ENCODE measurements at regions not wholly inside any gene's neighbourhood (a gene's known extent, or its start where the extent isn't known, plus 50 kb on each side); places are given as distances from the start of the nearest gene placed in this dataset.
"Not testable (repeated sequence)": the region's sequence is repeated elsewhere in the genome, so short reads cannot be mapped to it uniquely, and the experiment has no call there.

- DNase-seq (ENCODE audit: low read depth), result no peak
Observed at GRCh38 chr1:194410756-194411155, 1224.3 kb upstream of the B3GALT2 start.

- not testable (repeated sequence) for DNase-seq (ENCODE audit: low read depth)
Observed at GRCh38 chr1:194407238-194407637, 1220.8 kb upstream of the B3GALT2 start.

- no peak for DNase-seq (ENCODE audit: low read depth)
Observed at GRCh38 chr1:194394676-194395075, 1208.3 kb upstream of the B3GALT2 start.

GRCh38 chr1:194387531-194387930 lies 1201.1 kb upstream of the B3GALT2 start:
- DNase-seq (ENCODE audit: low read depth), result no peak

GRCh38 chr1:194378517-194378916 lies 1192.1 kb upstream of the B3GALT2 start:
- no peak for DNase-seq (ENCODE audit: low read depth)

GRCh38 chr1:194374649-194375048 lies 1188.2 kb upstream of the B3GALT2 start:
- no peak for DNase-seq (ENCODE audit: low read depth)

- no peak for DNase-seq (ENCODE audit: low read depth)
Observed at GRCh38 chr1:194372266-194372665, 1185.9 kb upstream of the B3GALT2 start.

GRCh38 chr1:194369622-194370021 lies 1183.2 kb upstream of the B3GALT2 start:
- DNase-seq (ENCODE audit: low read depth), result no peak

- DNase-seq (ENCODE audit: low read depth), result no peak
Observed at GRCh38 chr1:194369060-194369459, 1182.6 kb upstream of the B3GALT2 start.

GRCh38 chr1:194367121-194367520 lies 1180.7 kb upstream of the B3GALT2 start:
- no peak for DNase-seq (ENCODE audit: low read depth)

GRCh38 chr1:194366705-194367104 lies 1180.3 kb upstream of the B3GALT2 start:
- no peak for DNase-seq (ENCODE audit: low read depth)

- no peak for DNase-seq (ENCODE audit: low read depth)
Observed at GRCh38 chr1:194362327-194362726, 1175.9 kb upstream of the B3GALT2 start.

- no peak for DNase-seq (ENCODE audit: low read depth)
Observed at GRCh38 chr1:194361374-194362131, 1175.1 kb upstream of the B3GALT2 start.

- no peak for DNase-seq (ENCODE audit: low read depth)
Observed at GRCh38 chr1:194358208-194358581, 1171.8 kb upstream of the B3GALT2 start.

GRCh38 chr1:194357573-194358207 lies 1171.3 kb upstream of the B3GALT2 start:
- DNase-seq (ENCODE audit: low read depth), result not testable (repeated sequence)

GRCh38 chr1:194355488-194356106 lies 1169.2 kb upstream of the B3GALT2 start:
- DNase-seq (ENCODE audit: low read depth), result no peak

GRCh38 chr1:194353121-194353520 lies 1166.7 kb upstream of the B3GALT2 start:
- DNase-seq (ENCODE audit: low read depth), result no peak

GRCh38 chr1:194347200-194347599 lies 1160.8 kb upstream of the B3GALT2 start:
- no peak for DNase-seq (ENCODE audit: low read depth)

GRCh38 chr1:194342484-194343262 lies 1156.3 kb upstream of the B3GALT2 start:
- no peak for DNase-seq (ENCODE audit: low read depth)

- DNase-seq (ENCODE audit: low read depth), result no peak
Observed at GRCh38 chr1:194341587-194341986, 1155.2 kb upstream of the B3GALT2 start.

- no peak for DNase-seq (ENCODE audit: low read depth)
Observed at GRCh38 chr1:194339471-194339870, 1153.1 kb upstream of the B3GALT2 start.

GRCh38 chr1:194338241-194338948 lies 1152.0 kb upstream of the B3GALT2 start:
- no peak for DNase-seq (ENCODE audit: low read depth)
